C4-2B (cell line): ENCODE measurements at regions not wholly inside any gene's neighbourhood (a gene's known extent, or its start where the extent isn't known, plus 50 kb on each side); places are given as distances from the start of the nearest gene placed in this dataset.

Experiments used
- ZFX ChIP-seq: fragments of 450-650 bp; IDR thresholded peaks from 2 replicates; pipeline ENCODE4 v1.6.1; 2017
- TF ChIP-seq, protein P1 (sequence below): fragments of 450-650 bp; conservative IDR thresholded peaks from 2 replicates; pipeline ENCODE4 v1.5.1; 2017; ENCODE audit warnings: mild to moderate bottlenecking

DNA sequence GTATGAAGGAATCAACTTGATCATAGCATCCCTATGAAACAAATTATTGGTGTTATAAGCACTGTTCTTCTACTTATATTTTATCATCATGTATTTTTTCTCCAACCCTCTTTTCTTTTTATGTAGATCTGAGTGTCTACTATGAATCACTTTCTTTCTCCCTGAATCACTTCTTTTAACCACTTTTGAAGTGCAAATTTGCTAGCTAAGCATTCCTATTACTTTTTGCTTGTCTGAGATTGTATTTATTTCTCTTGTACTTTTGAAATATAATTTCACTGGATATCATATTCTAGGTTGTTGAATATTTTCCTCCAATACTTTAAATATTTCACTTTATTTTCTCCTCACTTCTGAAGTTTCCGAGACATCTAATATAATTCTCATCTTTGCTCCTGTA lies 1282.3 kb upstream of the FLRT2 start:
- TF ChIP-seq, protein P1, sequence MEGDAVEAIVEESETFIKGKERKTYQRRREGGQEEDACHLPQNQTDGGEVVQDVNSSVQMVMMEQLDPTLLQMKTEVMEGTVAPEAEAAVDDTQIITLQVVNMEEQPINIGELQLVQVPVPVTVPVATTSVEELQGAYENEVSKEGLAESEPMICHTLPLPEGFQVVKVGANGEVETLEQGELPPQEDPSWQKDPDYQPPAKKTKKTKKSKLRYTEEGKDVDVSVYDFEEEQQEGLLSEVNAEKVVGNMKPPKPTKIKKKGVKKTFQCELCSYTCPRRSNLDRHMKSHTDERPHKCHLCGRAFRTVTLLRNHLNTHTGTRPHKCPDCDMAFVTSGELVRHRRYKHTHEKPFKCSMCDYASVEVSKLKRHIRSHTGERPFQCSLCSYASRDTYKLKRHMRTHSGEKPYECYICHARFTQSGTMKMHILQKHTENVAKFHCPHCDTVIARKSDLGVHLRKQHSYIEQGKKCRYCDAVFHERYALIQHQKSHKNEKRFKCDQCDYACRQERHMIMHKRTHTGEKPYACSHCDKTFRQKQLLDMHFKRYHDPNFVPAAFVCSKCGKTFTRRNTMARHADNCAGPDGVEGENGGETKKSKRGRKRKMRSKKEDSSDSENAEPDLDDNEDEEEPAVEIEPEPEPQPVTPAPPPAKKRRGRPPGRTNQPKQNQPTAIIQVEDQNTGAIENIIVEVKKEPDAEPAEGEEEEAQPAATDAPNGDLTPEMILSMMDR: no peak
- TF ChIP-seq ZFX: no peak
